Spleen (tissue), 7 donors: ENCODE measurements at regions not wholly inside any gene's neighbourhood (a gene's known extent, or its start where the extent isn't known, plus 50 kb on each side); places are given as distances from the start of the nearest gene placed in this dataset.

Experiments
- CTCF ChIP-seq, 11 experiments: fragments of 200-600 bp in 7 of 11; fragments of 450-650 bp in 4 of 11; sonication (generic) in 4 of 11; IDR thresholded peaks in 8 of 11; conservative IDR thresholded peaks in 3 of 11; 1 replicate in 7 of 11; 2 replicates in 4 of 11; pipeline versions ENCODE4 v1.4.0 to v1.8.0; 2016 to 2021; ENCODE audit warnings: antibody characterized with exemption in 11 of 11, inconsistent platforms in 4 of 11, mild to moderate bottlenecking in 1 of 11
- POLR2A ChIP-seq, 3 donors: fragments of 450-650 bp; IDR thresholded peaks; one replicate each; pipeline ENCODE4 v1.5.1; 2017; ENCODE audit warnings: antibody characterized with exemption in 3 of 3, mild to moderate bottlenecking in 1 of 3
- POLR2AphosphoS5 ChIP-seq, 3 donors: sonication (generic); formaldehyde crosslinking; IDR thresholded peaks; one replicate each; pipeline ENCODE4 v1.5.1; 2017; ENCODE audit warnings: antibody characterized with exemption in 3 of 3
- donor health status: DM: no; HTN: no; CAD: no; lungs with moderate emphysema.
- donor health status: DM: no; HTN: no; CAD: no.
- donor health status: DM: no; HTN: no; CAD: no.

GRCh38 chr13:80400164-80400864 is 59.4 kb upstream of the SPRY2 start:
- TF ChIP-seq POLR2A (IDR thresholded peaks at IDR 0.05) (no peak), CTCF (IDR thresholded peaks at IDR 0.05 in 8 of 11, conservative IDR thresholded peaks at IDR 0.05 in 3 of 11) (no peak), POLR2AphosphoS5 (IDR thresholded peaks at IDR 0.05) (no peak)
